ENCODE measurements at regions not wholly inside any gene's neighbourhood (a gene's known extent, or its start where the extent isn't known, plus 50 kb on each side); places are given as distances from the start of the nearest gene placed in this dataset.

DNA sequence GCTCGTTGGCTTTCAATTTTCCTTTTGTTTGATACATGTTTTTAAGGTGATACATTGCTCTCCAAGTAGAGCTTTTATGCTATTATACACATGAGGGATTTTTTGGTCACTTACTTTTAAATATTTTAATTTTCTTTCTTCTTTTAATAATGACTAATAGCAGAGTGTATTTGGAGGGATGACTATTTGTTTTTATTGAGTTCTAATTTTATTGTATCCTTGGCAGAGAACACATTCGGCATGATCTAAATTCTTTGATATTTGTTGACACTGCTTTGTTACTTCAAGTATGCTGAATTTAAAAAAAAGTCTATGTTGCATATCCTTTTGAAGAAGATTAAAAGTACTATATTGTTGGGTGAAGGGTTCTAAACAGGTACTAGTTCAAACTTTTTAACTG lies 149.9 kb upstream of the PDZRN3 start:
- TF ChIP-seq, protein P1, sequence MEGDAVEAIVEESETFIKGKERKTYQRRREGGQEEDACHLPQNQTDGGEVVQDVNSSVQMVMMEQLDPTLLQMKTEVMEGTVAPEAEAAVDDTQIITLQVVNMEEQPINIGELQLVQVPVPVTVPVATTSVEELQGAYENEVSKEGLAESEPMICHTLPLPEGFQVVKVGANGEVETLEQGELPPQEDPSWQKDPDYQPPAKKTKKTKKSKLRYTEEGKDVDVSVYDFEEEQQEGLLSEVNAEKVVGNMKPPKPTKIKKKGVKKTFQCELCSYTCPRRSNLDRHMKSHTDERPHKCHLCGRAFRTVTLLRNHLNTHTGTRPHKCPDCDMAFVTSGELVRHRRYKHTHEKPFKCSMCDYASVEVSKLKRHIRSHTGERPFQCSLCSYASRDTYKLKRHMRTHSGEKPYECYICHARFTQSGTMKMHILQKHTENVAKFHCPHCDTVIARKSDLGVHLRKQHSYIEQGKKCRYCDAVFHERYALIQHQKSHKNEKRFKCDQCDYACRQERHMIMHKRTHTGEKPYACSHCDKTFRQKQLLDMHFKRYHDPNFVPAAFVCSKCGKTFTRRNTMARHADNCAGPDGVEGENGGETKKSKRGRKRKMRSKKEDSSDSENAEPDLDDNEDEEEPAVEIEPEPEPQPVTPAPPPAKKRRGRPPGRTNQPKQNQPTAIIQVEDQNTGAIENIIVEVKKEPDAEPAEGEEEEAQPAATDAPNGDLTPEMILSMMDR (IDR thresholded peaks at IDR 0.05; ENCODE audit: low read depth, low read length), result no peak
- no peak for TF ChIP-seq POLR2A (IDR thresholded peaks at IDR 0.05; ENCODE audit: extremely low read depth, insufficient read length)
